HepG2 (cell line): ENCODE measurements at regions not wholly inside any gene's neighbourhood (a gene's known extent, or its start where the extent isn't known, plus 50 kb on each side); places are given as distances from the start of the nearest gene placed in this dataset.

Experiments used
- ATAC-seq: fragments of 200-7000 bp; cut with Tn5 transposase; 3 replicates; pipeline ENCODE4 v1.9.1; 2020; ENCODE audit warnings: mild to moderate bottlenecking, moderate library complexity
- BruUV-seq: library from RNA; stranded (reverse); fragments of 400-500 nt; replicated peaks from 2 replicates; lab custom pipeline; 2021; lab: Mats Ljungman, UMichigan
- CTCF ChIA-PET: fragments of 300-600 bp; formaldehyde crosslinking; extraction: SDS; loops from one replicate; lab custom pipeline; 2021; ENCODE audit warnings: low total read pairs, inconsistent platforms, low intra/inter-chr PET ratio; lab: Yijun Ruan, JAX
- POLR2A ChIA-PET: fragments of 350-600 bp; sonication (Branson Sonifier 250); formaldehyde crosslinking; loops from one replicate; lab custom pipeline; 2020; ENCODE audit warnings: antibody characterized with exemption, inconsistent platforms; lab: Yijun Ruan, JAX
- DNase-seq: peaks from one replicate; pipeline ENCODE4 v3.0.0-alpha.2; 2015; ENCODE audit warnings: low spot score
- FAIRE-seq: peaks from 3 replicates; lab custom pipeline; 2011; peaks lifted over from hg19 to GRCh38; lab: Jason Lieb, UNC
- H2AFZ ChIP-seq: one replicate; pipeline ENCODE4 v1.6.1; 2011; ENCODE audit warnings: low read length, inconsistent platforms
- H3K27ac ChIP-seq: fragments of 300-600 bp; 3 replicates; pipeline ENCODE4 v1.8.0; 2011; ENCODE audit warnings: mixed run types, mild to moderate bottlenecking, mixed read lengths, low read length, inconsistent platforms; ENCODE audit not compliant: insufficient read depth; ENCODE audit errors: extremely low read length
- H3K27me3 ChIP-seq, 2 experiments: fragments of 200-600 bp in 1 of 2; 2 replicates in 1 of 2; 3 replicates in 1 of 2; pipeline versions ENCODE4 v1.6.0 to v1.8.0; 2011; ENCODE audit warnings: low read length in 2 of 2, mild to moderate bottlenecking in 2 of 2, moderate library complexity in 2 of 2, inconsistent platforms in 1 of 2; ENCODE audit not compliant: insufficient read depth in 2 of 2, control insufficient read depth in 1 of 2
- H3K36me3 ChIP-seq, 2 experiments: fragments of 200-600 bp in 1 of 2; replicated peaks in 1 of 2; 2 replicates in 1 of 2; 3 replicates in 1 of 2; pipeline versions ENCODE4 v1.5.1 to v1.8.0; 2011; ENCODE audit warnings: low read length in 2 of 2, inconsistent platforms in 1 of 2; ENCODE audit not compliant: insufficient read depth in 2 of 2, control insufficient read depth in 1 of 2
- H3K4me1 ChIP-seq: 2 replicates; pipeline ENCODE4 v1.5.1; 2012; ENCODE audit warnings: low read length, inconsistent platforms; ENCODE audit not compliant: insufficient read depth
- H3K4me2 ChIP-seq: 2 replicates; pipeline ENCODE4 v1.6.0; 2011; ENCODE audit warnings: low read depth, low read length, inconsistent platforms
- H3K4me3 ChIP-seq, 3 experiments: fragments of 200-600 bp in 1 of 3; sonication (generic), shearing (Covaris generic) in 1 of 3; replicated peaks in 1 of 3; 2 replicates each; pipeline ENCODE4 v1.5.1; 2011 to 2016; ENCODE audit warnings: low read length in 3 of 3, inconsistent platforms in 2 of 3, low read depth in 2 of 3, mild to moderate bottlenecking in 2 of 3, control low read depth in 1 of 3, mixed read lengths in 1 of 3; ENCODE audit not compliant: insufficient read depth in 1 of 3
- H3K79me2 ChIP-seq: one replicate; pipeline ENCODE4 v1.6.1; 2011; ENCODE audit warnings: low read length, inconsistent platforms; ENCODE audit not compliant: insufficient read depth
- H3K9ac ChIP-seq: 2 replicates; pipeline ENCODE4 v1.6.0; 2011; ENCODE audit warnings: mild to moderate bottlenecking, low read depth, low read length, inconsistent platforms; ENCODE audit not compliant: insufficient read depth
- H3K9me3 ChIP-seq: 2 replicates; pipeline ENCODE4 v1.5.1; 2012; ENCODE audit warnings: mild to moderate bottlenecking, low read length
- H4K20me1 ChIP-seq: 2 replicates; pipeline ENCODE4 v1.6.0; 2011; ENCODE audit warnings: inconsistent platforms, mild to moderate bottlenecking, low read length, moderate library complexity; ENCODE audit not compliant: insufficient read depth
- DR1 ChIP-seq: sonication (generic); formaldehyde crosslinking; IDR thresholded peaks from 2 replicates; pipeline ENCODE4 v1.8.0; 2021; ENCODE audit warnings: mild to moderate bottlenecking, missing genetic modification reagents, inconsistent platforms
- HNRNPL ChIP-seq: fragments of 200-400 bp; formaldehyde crosslinking; IDR thresholded peaks from 2 replicates; pipeline ENCODE4 v1.6.1; 2017; ENCODE audit warnings: mild to moderate bottlenecking, low read depth, low read length
- KLF13 ChIP-seq: sonication (generic); formaldehyde crosslinking; IDR thresholded peaks from 2 replicates; pipeline ENCODE4 v1.4.0; 2020; ENCODE audit warnings: mild to moderate bottlenecking, missing genetic modification reagents
- ZBTB7B ChIP-seq: sonication (generic); formaldehyde crosslinking; IDR thresholded peaks from 2 replicates; pipeline ENCODE4 v1.4.0; 2020; ENCODE audit warnings: missing genetic modification reagents
- ZFAT ChIP-seq: sonication (generic); formaldehyde crosslinking; conservative IDR thresholded peaks from 2 replicates; pipeline ENCODE4 v1.8.1; 2023; ENCODE audit warnings: missing genetic modification reagents, inconsistent platforms
- ZKSCAN5 ChIP-seq: sonication (generic); formaldehyde crosslinking; IDR thresholded peaks from 2 replicates; pipeline ENCODE4 v1.5.1; 2020; ENCODE audit warnings: mild to moderate bottlenecking, missing genetic modification reagents
- ZNF431 ChIP-seq: sonication (generic); formaldehyde crosslinking; IDR thresholded peaks from 2 replicates; pipeline ENCODE4 v1.9.0; 2022; ENCODE audit warnings: missing genetic modification reagents, low read depth, mild to moderate bottlenecking, borderline replicate concordance
- ZNF468 ChIP-seq: sonication (generic); formaldehyde crosslinking; IDR thresholded peaks from 2 replicates; pipeline ENCODE4 v1.8.0; 2022; ENCODE audit warnings: mild to moderate bottlenecking, moderate library complexity, missing genetic modification reagents
- ZNF7 ChIP-seq: IDR thresholded peaks from 2 replicates; pipeline ENCODE4 v1.6.1; 2016; ENCODE audit warnings: missing biosample characterization, missing genetic modification reagents
- ZNF83 ChIP-seq: sonication (generic); formaldehyde crosslinking; IDR thresholded peaks from 2 replicates; pipeline ENCODE4 v1.4.0; 2020; ENCODE audit warnings: missing genetic modification reagents, mild to moderate bottlenecking, borderline replicate concordance
- WGBS: methylation state at CpG from one replicate; pipeline ENCODE4 v1.1.6; 2017; ENCODE audit warnings: low lambda C conversion rate; 5-methylcytosine and 5-hydroxymethylcytosine counted together
- in situ Hi-C: cut with HindIII; loops from 2 replicates; pipeline ENCODE4 v1.10.0; 2017; ENCODE audit warnings: low pct_unique_long_range_greater_than_20kb; ENCODE audit not compliant: extremely low pct_ligation_motif_present
- intact Hi-C: fragments of 100-400 bp; cut with micrococcal nuclease; formaldehyde crosslinking; loops from one replicate; pipeline ENCODE4 v1.10.0; 2022; ENCODE audit not compliant: unreplicated experiment
- TF ChIP-seq, protein P1 (sequence below): sonication (generic); formaldehyde crosslinking; conservative IDR thresholded peaks from 2 replicates; pipeline ENCODE4 v1.8.1; 2023; ENCODE audit warnings: missing genetic modification reagents
- TF ChIP-seq, protein P2 (sequence below): sonication (generic); formaldehyde crosslinking; conservative IDR thresholded peaks from 2 replicates; pipeline ENCODE4 v1.4.0; 2020; ENCODE audit warnings: missing genetic modification reagents

DNA sequence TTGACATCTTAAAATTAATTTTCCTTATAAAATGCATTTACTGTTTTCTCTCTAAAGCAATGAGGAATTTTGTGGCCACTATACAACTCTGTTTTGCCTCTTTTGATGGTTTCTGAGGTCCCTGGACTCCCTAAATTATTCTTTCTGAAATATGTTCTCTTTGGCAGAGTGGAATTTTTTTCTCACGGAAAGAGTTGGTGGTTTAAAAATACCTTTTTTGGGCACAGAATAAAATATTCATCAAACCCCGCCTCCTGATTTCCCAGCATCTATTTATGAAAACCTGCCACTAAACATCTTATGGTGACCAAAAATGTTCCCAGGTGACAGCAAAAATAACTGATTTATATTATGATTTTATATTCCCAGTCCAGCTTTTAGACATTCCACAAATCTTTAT is 165.3 kb upstream of the SYT6 start:
- Histone ChIP-seq H3K27ac (no peak overlapping the region), H3K79me2 (no peaks in the 10 kb centered on the region), H2AFZ (no peak overlapping the region), H3K27me3 (no peaks in the 10 kb centered on the region; a peak in 2 of 5 replicates), H3K4me1 (no peaks in the 10 kb centered on the region), H3K4me2 (no peak overlapping the region), H3K9ac (no peak overlapping the region), H3K4me3 (no peak overlapping the region), H3K9me3 (0 out of 2 replicates have a peak, but pooled peaks cover 5% of the 10 kb centered on the region), H3K36me3 (no peaks in the 10 kb centered on the region)
- in situ Hi-C loops, result no loop called here
- WGBS, result 8% methylated on average over 2 of the region's 2 CpGs
- FAIRE-seq (no peak), ATAC-seq (no peak)
- intact Hi-C loops, result no loop called here
- CTCF ChIA-PET, result no interaction called here
- BruUV-seq, result no TSS peak
- POLR2A ChIA-PET, result no interaction called here
- TF ChIP-seq ZNF468 (CRISPR knock-in tag) (no peak), HNRNPL (no peak), ZBTB7B (CRISPR knock-in tag) (no peak), ZNF83 (CRISPR knock-in tag) (no peak), DR1 (CRISPR knock-in tag) (no peak), ZKSCAN5 (CRISPR knock-in tag) (no peak), KLF13 (no peak), ZNF431 (no peak), ZNF7 (CRISPR knock-in tag) (no peak), ZFAT (CRISPR knock-in tag) (no peak)
- TF ChIP-seq, protein P1, sequence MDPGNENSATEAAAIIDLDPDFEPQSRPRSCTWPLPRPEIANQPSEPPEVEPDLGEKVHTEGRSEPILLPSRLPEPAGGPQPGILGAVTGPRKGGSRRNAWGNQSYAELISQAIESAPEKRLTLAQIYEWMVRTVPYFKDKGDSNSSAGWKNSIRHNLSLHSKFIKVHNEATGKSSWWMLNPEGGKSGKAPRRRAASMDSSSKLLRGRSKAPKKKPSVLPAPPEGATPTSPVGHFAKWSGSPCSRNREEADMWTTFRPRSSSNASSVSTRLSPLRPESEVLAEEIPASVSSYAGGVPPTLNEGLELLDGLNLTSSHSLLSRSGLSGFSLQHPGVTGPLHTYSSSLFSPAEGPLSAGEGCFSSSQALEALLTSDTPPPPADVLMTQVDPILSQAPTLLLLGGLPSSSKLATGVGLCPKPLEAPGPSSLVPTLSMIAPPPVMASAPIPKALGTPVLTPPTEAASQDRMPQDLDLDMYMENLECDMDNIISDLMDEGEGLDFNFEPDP (CRISPR knock-in tag), result no peak
- TF ChIP-seq, protein P2, sequence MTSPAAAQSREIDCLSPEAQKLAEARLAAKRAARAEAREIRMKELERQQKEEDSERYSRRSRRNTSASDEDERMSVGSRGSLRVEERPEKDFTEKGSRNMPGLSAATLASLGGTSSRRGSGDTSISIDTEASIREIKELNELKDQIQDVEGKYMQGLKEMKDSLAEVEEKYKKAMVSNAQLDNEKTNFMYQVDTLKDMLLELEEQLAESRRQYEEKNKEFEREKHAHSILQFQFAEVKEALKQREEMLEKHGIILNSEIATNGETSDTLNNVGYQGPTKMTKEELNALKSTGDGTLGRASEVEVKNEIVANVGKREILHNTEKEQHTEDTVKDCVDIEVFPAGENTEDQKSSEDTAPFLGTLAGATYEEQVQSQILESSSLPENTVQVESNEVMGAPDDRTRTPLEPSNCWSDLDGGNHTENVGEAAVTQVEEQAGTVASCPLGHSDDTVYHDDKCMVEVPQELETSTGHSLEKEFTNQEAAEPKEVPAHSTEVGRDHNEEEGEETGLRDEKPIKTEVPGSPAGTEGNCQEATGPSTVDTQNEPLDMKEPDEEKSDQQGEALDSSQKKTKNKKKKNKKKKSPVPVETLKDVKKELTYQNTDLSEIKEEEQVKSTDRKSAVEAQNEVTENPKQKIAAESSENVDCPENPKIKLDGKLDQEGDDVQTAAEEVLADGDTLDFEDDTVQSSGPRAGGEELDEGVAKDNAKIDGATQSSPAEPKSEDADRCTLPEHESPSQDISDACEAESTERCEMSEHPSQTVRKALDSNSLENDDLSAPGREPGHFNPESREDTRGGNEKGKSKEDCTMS (CRISPR knock-in tag), result no peak
- TF ChIP-seq, all 625 proteins: peak for 0
- no peak for DNase-seq
- no peaks in the 10 kb centered on the region for H4K20me1 ChIP-seq
